A549 (cell line): ENCODE measurements at regions not wholly inside any gene's neighbourhood (a gene's known extent, or its start where the extent isn't known, plus 50 kb on each side); places are given as distances from the start of the nearest gene placed in this dataset.

Experiments
- CBX2 ChIP-seq: fragments of 200-600 bp; sonication (generic); IDR thresholded peaks from 2 replicates; pipeline ENCODE4 v1.6.1; 2016; ENCODE audit warnings: low read depth, mild to moderate bottlenecking, borderline replicate concordance
- HEYL ChIP-seq: fragments of 250-450 bp; sonication (Bioruptor Pico); IDR thresholded peaks from 2 replicates; pipeline ENCODE4 v1.8.0; 2021; ENCODE audit warnings: mild to moderate bottlenecking, moderate library complexity
- JUN ChIP-seq, 2 experiments: fragments of >200 bp; sonication (Bioruptor Twin); formaldehyde crosslinking; IDR thresholded peaks; 2 replicates in 1 of 2; 3 replicates in 1 of 2; pipeline ENCODE4 v1.6.1; 2016 to 2017
- KDM1A ChIP-seq: fragments of 200-600 bp; sonication (generic); IDR thresholded peaks from 2 replicates; pipeline ENCODE4 v1.6.1; 2016; ENCODE audit warnings: low read depth, mild to moderate bottlenecking
- MAFK ChIP-seq: fragments of 450-650 bp; IDR thresholded peaks from 2 replicates; pipeline ENCODE4 v1.6.1; 2014; ENCODE audit not compliant: partially characterized antibody
- MAZ ChIP-seq: fragments of 150-350 bp; IDR thresholded peaks from 2 replicates; pipeline ENCODE4 v1.6.1; 2014; ENCODE audit warnings: antibody characterized with exemption, low read depth, low read length, borderline replicate concordance
- NFE2L2 ChIP-seq: fragments of 150-350 bp; conservative IDR thresholded peaks from 2 replicates; pipeline ENCODE4 v1.6.1; 2014; ENCODE audit warnings: low read length
- POLR2A ChIP-seq: IDR thresholded peaks from 2 replicates; pipeline ENCODE4 v1.6.1; 2012; ENCODE audit warnings: mild to moderate bottlenecking, low read length
- RAD21 ChIP-seq, 2 experiments: fragments of >200 bp in 1 of 2; sonication (Bioruptor Twin) in 1 of 2; formaldehyde crosslinking in 1 of 2; IDR thresholded peaks in 1 of 2; conservative IDR thresholded peaks in 1 of 2; 2 replicates in 1 of 2; 3 replicates in 1 of 2; pipeline ENCODE4 v1.6.1; 2012 to 2018; ENCODE audit warnings: inconsistent platforms in 1 of 2
- SMC3 ChIP-seq: fragments of >200 bp; sonication (Bioruptor Twin); formaldehyde crosslinking; IDR thresholded peaks from 3 replicates; pipeline ENCODE4 v1.6.1; 2018; ENCODE audit warnings: inconsistent platforms
- TF ChIP-seq, protein P1 (sequence below): fragments of >200 bp; sonication (Bioruptor Twin); formaldehyde crosslinking; IDR thresholded peaks from 3 replicates; pipeline ENCODE4 v1.5.1; 2016
- TF ChIP-seq, protein P2 (sequence below): IDR thresholded peaks from 2 replicates; pipeline ENCODE4 v1.6.1; 2012

DNA sequence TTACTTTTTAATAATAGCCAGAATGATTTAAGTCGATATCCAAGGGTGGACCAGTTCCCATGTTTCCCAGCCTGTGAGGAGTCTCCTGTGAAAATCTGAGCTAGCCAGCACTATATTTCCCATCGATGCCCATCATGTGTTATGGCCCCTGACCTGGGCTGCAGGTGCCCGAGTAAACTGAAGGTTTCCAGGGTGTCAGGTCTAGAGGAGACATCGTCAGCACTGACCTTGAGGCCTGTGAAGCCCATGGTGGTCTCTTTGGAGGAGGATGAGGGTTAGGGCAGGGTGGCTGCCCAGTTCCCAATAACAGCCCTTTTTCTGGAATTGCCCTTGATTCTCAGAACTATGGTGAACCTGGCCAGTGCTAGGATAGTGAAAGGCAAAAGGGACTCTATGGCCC is 63.0 kb upstream of the TOP1 start:
- TF ChIP-seq CBX2 (no peak), MAZ (no peak), JUN (IDR thresholded peaks at IDR 0.05) (no peak), NFE2L2 (no peak), POLR2A (no peak), KDM1A (no peak), MAFK (no peak), RAD21 (conservative IDR thresholded peaks at IDR 0.05 in 1 of 2, IDR thresholded peaks at IDR 0.05 in 1 of 2) (no peak), HEYL (CRISPR knock-in tag) (no peak), SMC3 (no peak)
- TF ChIP-seq, protein P1, sequence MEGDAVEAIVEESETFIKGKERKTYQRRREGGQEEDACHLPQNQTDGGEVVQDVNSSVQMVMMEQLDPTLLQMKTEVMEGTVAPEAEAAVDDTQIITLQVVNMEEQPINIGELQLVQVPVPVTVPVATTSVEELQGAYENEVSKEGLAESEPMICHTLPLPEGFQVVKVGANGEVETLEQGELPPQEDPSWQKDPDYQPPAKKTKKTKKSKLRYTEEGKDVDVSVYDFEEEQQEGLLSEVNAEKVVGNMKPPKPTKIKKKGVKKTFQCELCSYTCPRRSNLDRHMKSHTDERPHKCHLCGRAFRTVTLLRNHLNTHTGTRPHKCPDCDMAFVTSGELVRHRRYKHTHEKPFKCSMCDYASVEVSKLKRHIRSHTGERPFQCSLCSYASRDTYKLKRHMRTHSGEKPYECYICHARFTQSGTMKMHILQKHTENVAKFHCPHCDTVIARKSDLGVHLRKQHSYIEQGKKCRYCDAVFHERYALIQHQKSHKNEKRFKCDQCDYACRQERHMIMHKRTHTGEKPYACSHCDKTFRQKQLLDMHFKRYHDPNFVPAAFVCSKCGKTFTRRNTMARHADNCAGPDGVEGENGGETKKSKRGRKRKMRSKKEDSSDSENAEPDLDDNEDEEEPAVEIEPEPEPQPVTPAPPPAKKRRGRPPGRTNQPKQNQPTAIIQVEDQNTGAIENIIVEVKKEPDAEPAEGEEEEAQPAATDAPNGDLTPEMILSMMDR = no peak
- TF ChIP-seq, protein P2, sequence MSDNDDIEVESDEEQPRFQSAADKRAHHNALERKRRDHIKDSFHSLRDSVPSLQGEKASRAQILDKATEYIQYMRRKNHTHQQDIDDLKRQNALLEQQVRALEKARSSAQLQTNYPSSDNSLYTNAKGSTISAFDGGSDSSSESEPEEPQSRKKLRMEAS = no peak
